OCI-LY1 (cell line): ENCODE measurements at regions not wholly inside any gene's neighbourhood (a gene's known extent, or its start where the extent isn't known, plus 50 kb on each side); places are given as distances from the start of the nearest gene placed in this dataset.

Experiments used
- CTCF ChIP-seq: fragments of 200-600 bp; sonication (generic), shearing (Covaris generic); IDR thresholded peaks from 2 replicates; pipeline ENCODE4 v1.5.1; 2017; ENCODE audit warnings: mild to moderate bottlenecking, antibody characterized with exemption, low read length, moderate library complexity, mixed read lengths
- EZH2 ChIP-seq: fragments of 200-600 bp; sonication (generic), shearing (Covaris generic); IDR thresholded peaks from 2 replicates; pipeline ENCODE4 v1.8.0; 2017; ENCODE audit warnings: borderline replicate concordance, mixed run types, mild to moderate bottlenecking, antibody characterized with exemption, low read length, moderate library complexity, mixed read lengths

- TF ChIP-seq EZH2 (no peak), CTCF (no peak)
Measured at GRCh38 chr17:77329741-77330531, 189.2 kb downstream of the SEC14L1 start.
